GM19035 (cell line): ENCODE measurements at regions not wholly inside any gene's neighbourhood (a gene's known extent, or its start where the extent isn't known, plus 50 kb on each side); places are given as distances from the start of the nearest gene placed in this dataset.
"Not testable (repeated sequence)": the region's sequence is repeated elsewhere in the genome, so short reads cannot be mapped to it uniquely, and the experiment has no call there.

ENCODE experiments used
- ATAC-seq: cut with Tn5 transposase; IDR thresholded peaks from one replicate; pipeline ENCODE4 v1.9.1; 2021; ENCODE audit not compliant: unreplicated experiment

- no peak for ATAC-seq
Observed at GRCh38 chr2:83470928-83471327, 988.2 kb downstream of the SUCLG1 start.

- no peak for ATAC-seq
Observed at GRCh38 chr2:83464444-83464843, 994.6 kb downstream of the SUCLG1 start.

- ATAC-seq, result no peak
Observed at GRCh38 chr2:83462881-83463280, 996.2 kb downstream of the SUCLG1 start.

GRCh38 chr2:83461135-83461534, 997.9 kb downstream of the SUCLG1 start:
- no peak for ATAC-seq

GRCh38 chr2:83459456-83459855, 999.6 kb downstream of the SUCLG1 start:
- ATAC-seq, result no peak

GRCh38 chr2:83435989-83436388, 1023.1 kb downstream of the SUCLG1 start:
- no peak for ATAC-seq

- ATAC-seq, result no peak
Observed at GRCh38 chr2:83420993-83421392, 1038.1 kb downstream of the SUCLG1 start.

GRCh38 chr2:83394134-83394904, 1064.8 kb downstream of the SUCLG1 start:
- ATAC-seq, result no peak

GRCh38 chr2:83388804-83389203, 1070.3 kb downstream of the SUCLG1 start:
- ATAC-seq, result no peak

GRCh38 chr2:83386549-83386948, 1072.5 kb downstream of the SUCLG1 start:
- ATAC-seq, result no peak

- ATAC-seq, result no peak
Observed at GRCh38 chr2:83378921-83379320, 1080.2 kb downstream of the SUCLG1 start.

GRCh38 chr2:83376731-83377130, 1082.3 kb downstream of the SUCLG1 start:
- no peak for ATAC-seq

- no peak for ATAC-seq
Observed at GRCh38 chr2:83370419-83370762, 1088.7 kb downstream of the SUCLG1 start.

GRCh38 chr2:83369601-83370418, 1089.3 kb downstream of the SUCLG1 start:
- no peak for ATAC-seq

GRCh38 chr2:83368916-83369315, 1090.2 kb downstream of the SUCLG1 start:
- ATAC-seq, result no peak

GRCh38 chr2:83368461-83368860, 1090.6 kb downstream of the SUCLG1 start:
- no peak for ATAC-seq

GRCh38 chr2:83365476-83365875, 1093.6 kb downstream of the SUCLG1 start:
- no peak for ATAC-seq

GRCh38 chr2:83364264-83364663, 1094.8 kb downstream of the SUCLG1 start:
- ATAC-seq, result no peak

GRCh38 chr2:83363138-83363537, 1095.9 kb downstream of the SUCLG1 start:
- ATAC-seq, result not testable (repeated sequence)

- no peak for ATAC-seq
Observed at GRCh38 chr2:83359336-83359735, 1099.7 kb downstream of the SUCLG1 start.

GRCh38 chr2:83342860-83343329, 1116.2 kb downstream of the SUCLG1 start:
- ATAC-seq, result no peak

GRCh38 chr2:83340424-83340823, 1118.7 kb downstream of the SUCLG1 start:
- ATAC-seq, result no peak
